ENCODE measurements at regions not wholly inside any gene's neighbourhood (a gene's known extent, or its start where the extent isn't known, plus 50 kb on each side); places are given as distances from the start of the nearest gene placed in this dataset.

DNA sequence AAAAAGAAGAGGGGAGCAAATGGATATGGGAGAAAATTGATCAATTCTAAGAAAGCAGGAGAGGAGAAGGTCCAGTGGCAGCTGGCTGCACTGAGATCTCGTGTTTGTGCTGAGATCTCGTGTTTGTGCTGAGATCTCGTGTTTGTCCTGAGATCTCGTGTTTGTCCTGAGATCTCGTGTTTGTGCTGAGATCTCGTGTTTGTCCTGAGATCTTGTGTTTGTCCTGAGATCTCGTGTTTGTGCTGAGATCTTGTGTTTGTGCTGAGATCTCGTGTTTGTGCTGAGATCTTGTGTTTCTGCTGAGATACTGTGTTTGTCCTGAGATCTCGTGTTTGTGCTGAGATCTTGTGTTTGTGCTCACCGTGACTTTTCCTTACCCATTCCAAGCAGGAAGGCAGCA is 254.4 kb downstream of the BCL2 start:
- TF ChIP-seq, protein P1, sequence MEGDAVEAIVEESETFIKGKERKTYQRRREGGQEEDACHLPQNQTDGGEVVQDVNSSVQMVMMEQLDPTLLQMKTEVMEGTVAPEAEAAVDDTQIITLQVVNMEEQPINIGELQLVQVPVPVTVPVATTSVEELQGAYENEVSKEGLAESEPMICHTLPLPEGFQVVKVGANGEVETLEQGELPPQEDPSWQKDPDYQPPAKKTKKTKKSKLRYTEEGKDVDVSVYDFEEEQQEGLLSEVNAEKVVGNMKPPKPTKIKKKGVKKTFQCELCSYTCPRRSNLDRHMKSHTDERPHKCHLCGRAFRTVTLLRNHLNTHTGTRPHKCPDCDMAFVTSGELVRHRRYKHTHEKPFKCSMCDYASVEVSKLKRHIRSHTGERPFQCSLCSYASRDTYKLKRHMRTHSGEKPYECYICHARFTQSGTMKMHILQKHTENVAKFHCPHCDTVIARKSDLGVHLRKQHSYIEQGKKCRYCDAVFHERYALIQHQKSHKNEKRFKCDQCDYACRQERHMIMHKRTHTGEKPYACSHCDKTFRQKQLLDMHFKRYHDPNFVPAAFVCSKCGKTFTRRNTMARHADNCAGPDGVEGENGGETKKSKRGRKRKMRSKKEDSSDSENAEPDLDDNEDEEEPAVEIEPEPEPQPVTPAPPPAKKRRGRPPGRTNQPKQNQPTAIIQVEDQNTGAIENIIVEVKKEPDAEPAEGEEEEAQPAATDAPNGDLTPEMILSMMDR (IDR thresholded peaks at IDR 0.05): no peak
- no peak for TF ChIP-seq POLR2A (IDR thresholded peaks at IDR 0.05)

Data from right lobe of liver (tissue), 4 donors.